Nucleus accumbens (tissue), 56 donors: ENCODE measurements at regions not wholly inside any gene's neighbourhood (a gene's known extent, or its start where the extent isn't known, plus 50 kb on each side); places are given as distances from the start of the nearest gene placed in this dataset.

Experiments
- DNase-seq, 56 donors: peaks; one replicate each; lab custom pipeline; 2025; lab: John Stamatoyannopoulos, UW

GRCh38 chr2:15832849-15833680, 107.3 kb upstream of the MYCN start:
- DNase-seq = no peak

GRCh38 chr2:15833731-15834130, 106.6 kb upstream of the MYCN start:
- no peak for DNase-seq

GRCh38 chr2:15834381-15835031, 105.8 kb upstream of the MYCN start:
- no peak for DNase-seq

GRCh38 chr2:15835991-15836688, 104.2 kb upstream of the MYCN start:
- no peak for DNase-seq

GRCh38 chr2:15836689-15837610, 103.4 kb upstream of the MYCN start:
- no peak for DNase-seq

GRCh38 chr2:15838481-15839090, 101.8 kb upstream of the MYCN start:
- no peak for DNase-seq

- DNase-seq = no peak
Observed at GRCh38 chr2:15839426-15840124, 100.8 kb upstream of the MYCN start.

GRCh38 chr2:15840148-15840547, 100.2 kb upstream of the MYCN start:
- DNase-seq = no peak

- DNase-seq = no peak
Observed at GRCh38 chr2:15840969-15841368, 99.4 kb upstream of the MYCN start.

- no peak for DNase-seq
Observed at GRCh38 chr2:15841776-15842560, 98.4 kb upstream of the MYCN start.

GRCh38 chr2:15842758-15843666, 97.3 kb upstream of the MYCN start:
- peak in 13 of 56 donors; percentile 7 to 54 (median 22) for DNase-seq

GRCh38 chr2:15844211-15844801, 96.0 kb upstream of the MYCN start:
- peak in 13 of 56 donors; percentile 4 to 71 (median 36) for DNase-seq

- DNase-seq = no peak
Observed at GRCh38 chr2:15845294-15845693, 95.1 kb upstream of the MYCN start.

GRCh38 chr2:15845737-15846405, 94.5 kb upstream of the MYCN start:
- DNase-seq = no peak

GRCh38 chr2:15846626-15847025, 93.7 kb upstream of the MYCN start:
- DNase-seq = peak in 1 of 56 donors; percentile 13

- DNase-seq = no peak
Observed at GRCh38 chr2:15850534-15850933, 89.8 kb upstream of the MYCN start.
